ENCODE measurements at regions not wholly inside any gene's neighbourhood (a gene's known extent, or its start where the extent isn't known, plus 50 kb on each side); places are given as distances from the start of the nearest gene placed in this dataset.

DNA sequence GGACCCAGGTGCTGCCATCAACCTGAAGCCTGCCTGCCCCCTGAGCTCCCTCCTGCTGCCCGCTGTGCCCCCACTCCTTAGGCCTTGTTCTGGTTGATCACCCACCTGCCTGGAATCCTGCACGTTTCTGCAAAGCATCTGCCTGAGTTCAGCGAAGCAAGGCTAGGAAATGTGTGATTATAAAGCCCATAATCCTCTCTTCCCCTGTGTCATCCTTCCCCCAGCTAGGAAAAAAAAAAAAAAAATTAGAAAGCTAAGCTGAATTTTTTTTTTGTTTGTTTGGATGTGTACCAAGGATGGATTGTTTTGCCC is 93.2 kb downstream of the FOXA2 start:
- H3K9me3 ChIP-seq (ENCODE audit: control insufficient read depth, low read depth, low read length): no peaks in the 10 kb centered on the region
- no peaks in the 10 kb centered on the region for H3K79me2 ChIP-seq (ENCODE audit: control insufficient read depth, insufficient read depth, low read length)
- FAIRE-seq (no peak), DNase-seq (ENCODE audit: low read depth, low spot score) (no peak)
- TF ChIP-seq, protein P1, sequence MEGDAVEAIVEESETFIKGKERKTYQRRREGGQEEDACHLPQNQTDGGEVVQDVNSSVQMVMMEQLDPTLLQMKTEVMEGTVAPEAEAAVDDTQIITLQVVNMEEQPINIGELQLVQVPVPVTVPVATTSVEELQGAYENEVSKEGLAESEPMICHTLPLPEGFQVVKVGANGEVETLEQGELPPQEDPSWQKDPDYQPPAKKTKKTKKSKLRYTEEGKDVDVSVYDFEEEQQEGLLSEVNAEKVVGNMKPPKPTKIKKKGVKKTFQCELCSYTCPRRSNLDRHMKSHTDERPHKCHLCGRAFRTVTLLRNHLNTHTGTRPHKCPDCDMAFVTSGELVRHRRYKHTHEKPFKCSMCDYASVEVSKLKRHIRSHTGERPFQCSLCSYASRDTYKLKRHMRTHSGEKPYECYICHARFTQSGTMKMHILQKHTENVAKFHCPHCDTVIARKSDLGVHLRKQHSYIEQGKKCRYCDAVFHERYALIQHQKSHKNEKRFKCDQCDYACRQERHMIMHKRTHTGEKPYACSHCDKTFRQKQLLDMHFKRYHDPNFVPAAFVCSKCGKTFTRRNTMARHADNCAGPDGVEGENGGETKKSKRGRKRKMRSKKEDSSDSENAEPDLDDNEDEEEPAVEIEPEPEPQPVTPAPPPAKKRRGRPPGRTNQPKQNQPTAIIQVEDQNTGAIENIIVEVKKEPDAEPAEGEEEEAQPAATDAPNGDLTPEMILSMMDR (optimal IDR thresholded peaks at IDR 0.05 in 1 of 3, IDR thresholded peaks at IDR 0.05 in 1 of 3, conservative IDR thresholded peaks at IDR 0.05 in 1 of 3; ENCODE audit: extremely low read depth in 1 of 3, insufficient read depth in 2 of 3, low read length in 3 of 3): no peak
- TF ChIP-seq EZH2 (IDR thresholded peaks at IDR 0.05; ENCODE audit: low read length): no peak
- H3K9me1 ChIP-seq (ENCODE audit: control insufficient read depth, extremely low read depth, insufficient read depth, low read length): no peaks in the 10 kb centered on the region
- no peak overlapping the region for H3K9ac ChIP-seq (ENCODE audit: control insufficient read depth, extremely low read depth, insufficient read depth, low read length)
- H3K4me2 ChIP-seq (ENCODE audit: control insufficient read depth, extremely low read depth, insufficient read depth, low read depth, low read length): no peak overlapping the region
- no peaks in the 10 kb centered on the region for H4K20me1 ChIP-seq (ENCODE audit: control insufficient read depth, extremely low read depth, insufficient read depth, low read length)
- no peaks in the 10 kb centered on the region for H3K36me3 ChIP-seq (ENCODE audit: control insufficient read depth in 2 of 2, extremely low read depth in 1 of 2, insufficient read depth in 2 of 2, low read length in 2 of 2)
- H3K27ac ChIP-seq (ENCODE audit: control insufficient read depth, insufficient read depth, low read length): no peak overlapping the region
- dilution Hi-C loops (cut with MboI; ENCODE audit: extremely low pct_ligation_motif_present, low sequenced_read_pairs): no loop called here
- H2AFZ ChIP-seq (ENCODE audit: control insufficient read depth, low read length): no peak overlapping the region
- H3K4me3 ChIP-seq (ENCODE audit: control insufficient read depth in 2 of 3, extremely low read depth in 1 of 3, insufficient read depth in 2 of 3, low read depth in 1 of 3, low read length in 3 of 3): no peak overlapping the region
- peaks cover 10% of the 10 kb centered on the region for H3K27me3 ChIP-seq (ENCODE audit: control insufficient read depth, extremely low read depth, insufficient read depth, low read length)
- no peaks in the 10 kb centered on the region for H3K4me1 ChIP-seq (ENCODE audit: control insufficient read depth, extremely low read depth, insufficient read depth, low read length)

DNA sequence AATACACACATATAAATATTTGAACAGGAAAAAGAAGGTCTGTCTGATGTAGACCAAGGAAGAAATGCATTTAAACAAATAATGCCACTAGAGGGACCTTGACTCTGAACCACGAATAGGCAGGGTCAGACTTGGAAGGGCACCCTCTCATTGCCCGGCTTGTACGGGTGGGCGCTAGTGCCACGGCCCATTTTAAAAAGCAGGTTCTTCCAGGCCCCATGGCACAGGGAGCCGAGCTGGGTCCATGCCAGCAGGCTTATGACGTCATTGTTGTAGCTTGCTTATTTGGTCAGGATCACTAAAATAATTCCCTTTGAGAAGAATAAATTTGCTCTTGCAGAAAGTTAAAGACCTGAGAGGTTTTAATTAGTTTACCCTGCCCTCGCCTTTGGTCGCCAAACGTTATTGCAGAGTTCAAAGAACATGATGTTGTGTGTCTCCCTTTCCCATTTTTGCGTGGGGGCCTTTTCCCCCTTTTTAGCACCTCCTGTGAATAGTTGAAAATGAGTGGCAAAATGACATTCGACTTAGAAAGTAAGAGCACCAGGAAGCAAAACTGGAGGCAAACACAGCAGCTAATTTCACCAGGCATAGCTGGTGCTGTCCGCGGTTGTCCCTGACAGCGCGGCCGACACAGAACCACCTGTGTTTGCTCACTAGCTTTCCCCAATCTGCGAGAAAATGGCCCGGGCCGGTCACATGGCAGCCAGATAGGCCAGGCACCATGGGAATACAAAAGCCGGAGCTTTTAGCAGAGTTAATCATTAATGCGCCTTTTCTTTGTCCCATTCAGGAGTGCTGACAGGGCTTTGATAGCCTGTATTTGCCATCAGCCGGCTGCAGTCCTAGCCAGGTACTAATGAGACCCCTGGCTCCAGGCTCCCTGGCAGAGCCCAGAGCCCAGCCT is 93.8 kb downstream of the FOXA2 start:
- Histone ChIP-seq H2AFZ (ENCODE audit: control insufficient read depth, low read length) (no peak overlapping the region), H3K9me3 (ENCODE audit: control insufficient read depth, low read depth, low read length) (no peaks in the 10 kb centered on the region), H3K27ac (ENCODE audit: control insufficient read depth, insufficient read depth, low read length) (no peak overlapping the region), H3K36me3 (ENCODE audit: control insufficient read depth in 2 of 2, extremely low read depth in 1 of 2, insufficient read depth in 2 of 2, low read length in 2 of 2) (no peaks in the 10 kb centered on the region), H3K9me1 (ENCODE audit: control insufficient read depth, extremely low read depth, insufficient read depth, low read length) (no peaks in the 10 kb centered on the region), H3K4me3 (ENCODE audit: control insufficient read depth in 2 of 3, extremely low read depth in 1 of 3, insufficient read depth in 2 of 3, low read depth in 1 of 3, low read length in 3 of 3) (no peak overlapping the region), H3K4me2 (ENCODE audit: control insufficient read depth, extremely low read depth, insufficient read depth, low read depth, low read length) (no peak overlapping the region), H3K27me3 (ENCODE audit: control insufficient read depth, extremely low read depth, insufficient read depth, low read length) (peaks cover 10% of the 10 kb centered on the region), H3K9ac (ENCODE audit: control insufficient read depth, extremely low read depth, insufficient read depth, low read length) (no peak overlapping the region), H4K20me1 (ENCODE audit: control insufficient read depth, extremely low read depth, insufficient read depth, low read length) (no peaks in the 10 kb centered on the region), H3K4me1 (ENCODE audit: control insufficient read depth, extremely low read depth, insufficient read depth, low read length) (no peaks in the 10 kb centered on the region), H3K79me2 (ENCODE audit: control insufficient read depth, insufficient read depth, low read length) (no peaks in the 10 kb centered on the region)
- DNase-seq (ENCODE audit: low read depth, low spot score) (no peak), FAIRE-seq (no peak)
- TF ChIP-seq, protein P1 (optimal IDR thresholded peaks at IDR 0.05 in 1 of 3, IDR thresholded peaks at IDR 0.05 in 1 of 3, conservative IDR thresholded peaks at IDR 0.05 in 1 of 3; ENCODE audit: extremely low read depth in 1 of 3, insufficient read depth in 2 of 3, low read length in 3 of 3): peak in 1 of 3 experiments; percentile 14
- TF ChIP-seq EZH2 (IDR thresholded peaks at IDR 0.05; ENCODE audit: low read length): no peak
- dilution Hi-C loops (cut with MboI; ENCODE audit: extremely low pct_ligation_motif_present, low sequenced_read_pairs): no loop called here
